Hepatocyte (in vitro differentiated cells): ENCODE measurements at regions not wholly inside any gene's neighbourhood (a gene's known extent, or its start where the extent isn't known, plus 50 kb on each side); places are given as distances from the start of the nearest gene placed in this dataset.
A peak's percentile ranks its signal among the peaks of the same experiment; 100 is the strongest.

Source experiments
- DNase-seq: peaks from one replicate; pipeline ENCODE4 v3.0.0-alpha.2; 2016; ENCODE audit warnings: low spot score
- H2AFZ ChIP-seq: fragments of 200-600 bp; sonication (generic); 2 replicates; pipeline ENCODE4 v1.6.0; 2016; ENCODE audit warnings: antibody characterized with exemption, mild to moderate bottlenecking
- H3K27ac ChIP-seq: fragments of 200-600 bp; sonication (generic); 2 replicates; pipeline ENCODE4 v1.5.1; 2016; ENCODE audit warnings: mild to moderate bottlenecking
- H3K27me3 ChIP-seq: fragments of 200-600 bp; sonication (generic); 2 replicates; pipeline ENCODE4 v1.6.1; 2016
- H3K36me3 ChIP-seq: fragments of 200-600 bp; sonication (generic); replicated peaks from 2 replicates; pipeline ENCODE4 v1.5.1; 2016; ENCODE audit warnings: low read depth; ENCODE audit not compliant: insufficient read depth
- H3K4me1 ChIP-seq: fragments of 200-600 bp; sonication (generic); 2 replicates; pipeline ENCODE4 v1.5.1; 2016; ENCODE audit warnings: mild to moderate bottlenecking, moderate library complexity; ENCODE audit not compliant: insufficient read depth
- H3K4me2 ChIP-seq: fragments of 200-600 bp; sonication (generic); 2 replicates; pipeline ENCODE4 v1.6.0; 2016
- H3K4me3 ChIP-seq: fragments of 200-600 bp; sonication (generic); 2 replicates; pipeline ENCODE4 v1.5.1; 2016; ENCODE audit warnings: mild to moderate bottlenecking
- H3K79me2 ChIP-seq: fragments of 200-600 bp; sonication (generic); 2 replicates; pipeline ENCODE4 v1.6.0; 2017; ENCODE audit warnings: mild to moderate bottlenecking
- H3K9me2 ChIP-seq: fragments of 200-600 bp; sonication (generic); replicated peaks from 2 replicates; pipeline ENCODE4 v1.6.0; 2017; ENCODE audit warnings: mild to moderate bottlenecking; ENCODE audit not compliant: insufficient read depth
- H3K9me3 ChIP-seq: fragments of 200-600 bp; sonication (generic); 2 replicates; pipeline ENCODE4 v1.5.1; 2016; ENCODE audit warnings: low read depth, mild to moderate bottlenecking
- H4K20me1 ChIP-seq: fragments of 200-600 bp; sonication (generic); 2 replicates; pipeline ENCODE4 v1.6.0; 2016; ENCODE audit warnings: mild to moderate bottlenecking; ENCODE audit not compliant: insufficient read depth, poor library complexity, severe bottlenecking
- EZH2 ChIP-seq: fragments of 200-600 bp; sonication (generic); IDR thresholded peaks from 2 replicates; pipeline ENCODE4 v1.6.1; 2016; ENCODE audit warnings: antibody characterized with exemption, mild to moderate bottlenecking, borderline replicate concordance
- EZH2phosphoT487 ChIP-seq: fragments of 200-600 bp; sonication (generic); IDR thresholded peaks from one replicate; pipeline ENCODE4 v1.6.1; 2018; ENCODE audit warnings: antibody characterized with exemption, mild to moderate bottlenecking, low read depth, moderate library complexity; ENCODE audit not compliant: unreplicated experiment, severe bottlenecking
- WGBS: methylation state at CpG from one replicate; pipeline ENCODE4 v1.1.6; 2016; ENCODE audit warnings: low lambda C conversion rate; ENCODE audit errors: missing lambda C conversion rate; 5-methylcytosine and 5-hydroxymethylcytosine counted together
- TF ChIP-seq, protein P1 (sequence below): fragments of 200-600 bp; sonication (generic); IDR thresholded peaks from 2 replicates; pipeline ENCODE4 v1.5.1; 2016; ENCODE audit warnings: antibody characterized with exemption, mild to moderate bottlenecking; ENCODE audit not compliant: poor library complexity

DNA sequence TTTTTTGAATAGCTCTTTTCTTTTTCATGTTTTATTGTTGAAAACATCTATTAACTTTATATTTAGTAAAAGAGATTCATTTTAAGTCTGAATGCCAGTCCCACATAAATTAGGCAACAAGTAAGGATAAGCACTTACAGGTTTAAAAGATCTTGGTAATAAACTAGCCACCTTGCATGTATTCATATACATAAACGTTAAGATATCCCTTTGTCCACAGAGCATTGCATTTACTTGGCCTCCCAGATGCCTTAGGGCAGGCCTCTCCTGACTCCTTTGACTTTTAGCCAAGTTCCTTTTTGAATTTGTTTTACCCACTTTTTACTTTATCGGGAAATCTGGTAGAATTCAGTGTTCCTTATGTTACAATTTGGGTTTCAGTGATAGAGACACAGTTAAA, 331.7 kb downstream of the ETNK1 start:
- WGBS = 62% methylated on average over 2 of the region's 2 CpGs
- no peak overlapping the region for H3K4me3 ChIP-seq

DNA sequence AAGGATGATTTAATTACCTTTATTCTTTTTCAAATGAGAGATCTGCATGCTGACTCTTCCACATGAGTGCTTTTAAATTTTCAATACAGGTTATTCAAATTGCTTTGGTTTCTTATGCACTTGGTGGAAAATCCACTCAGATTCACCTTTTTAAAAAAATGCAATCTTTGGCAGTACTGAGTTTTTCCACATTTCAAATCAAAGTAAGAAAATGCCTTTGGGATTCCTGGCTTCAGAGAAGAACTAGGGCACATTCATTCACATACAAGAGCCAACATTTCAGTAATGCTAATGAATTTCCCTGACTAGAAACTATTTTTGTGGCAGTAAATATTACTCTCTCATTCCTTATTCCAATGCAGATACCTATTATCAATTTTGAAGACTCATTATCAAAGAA, 342.2 kb downstream of the ETNK1 start:
- Histone ChIP-seq H3K27me3 (no peaks in the 10 kb centered on the region), H3K4me1 (no peaks in the 10 kb centered on the region), H2AFZ (no peak overlapping the region), H4K20me1 (no peaks in the 10 kb centered on the region), H3K27ac (no peak overlapping the region), H3K4me2 (no peak overlapping the region), H3K9me3 (no peaks in the 10 kb centered on the region), H3K36me3 (no peaks in the 10 kb centered on the region), H3K4me3 (no peak overlapping the region), H3K9me2 (no peaks in the 10 kb centered on the region), H3K79me2 (no peaks in the 10 kb centered on the region)
- DNase-seq = no peak
- no peak for TF ChIP-seq EZH2
- no peak for TF ChIP-seq EZH2phosphoT487
- TF ChIP-seq, protein P1, sequence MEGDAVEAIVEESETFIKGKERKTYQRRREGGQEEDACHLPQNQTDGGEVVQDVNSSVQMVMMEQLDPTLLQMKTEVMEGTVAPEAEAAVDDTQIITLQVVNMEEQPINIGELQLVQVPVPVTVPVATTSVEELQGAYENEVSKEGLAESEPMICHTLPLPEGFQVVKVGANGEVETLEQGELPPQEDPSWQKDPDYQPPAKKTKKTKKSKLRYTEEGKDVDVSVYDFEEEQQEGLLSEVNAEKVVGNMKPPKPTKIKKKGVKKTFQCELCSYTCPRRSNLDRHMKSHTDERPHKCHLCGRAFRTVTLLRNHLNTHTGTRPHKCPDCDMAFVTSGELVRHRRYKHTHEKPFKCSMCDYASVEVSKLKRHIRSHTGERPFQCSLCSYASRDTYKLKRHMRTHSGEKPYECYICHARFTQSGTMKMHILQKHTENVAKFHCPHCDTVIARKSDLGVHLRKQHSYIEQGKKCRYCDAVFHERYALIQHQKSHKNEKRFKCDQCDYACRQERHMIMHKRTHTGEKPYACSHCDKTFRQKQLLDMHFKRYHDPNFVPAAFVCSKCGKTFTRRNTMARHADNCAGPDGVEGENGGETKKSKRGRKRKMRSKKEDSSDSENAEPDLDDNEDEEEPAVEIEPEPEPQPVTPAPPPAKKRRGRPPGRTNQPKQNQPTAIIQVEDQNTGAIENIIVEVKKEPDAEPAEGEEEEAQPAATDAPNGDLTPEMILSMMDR = no peak

More for the DNA sequence above, 331.7 kb downstream of the ETNK1 start:
- H3K36me3 ChIP-seq = no peaks in the 10 kb centered on the region
- no peak overlapping the region for H3K4me2 ChIP-seq
- no peak for TF ChIP-seq EZH2
- TF ChIP-seq, protein P1 = no peak
- no peak for TF ChIP-seq EZH2phosphoT487
- H3K27me3 ChIP-seq = no peaks in the 10 kb centered on the region
- no peaks in the 10 kb centered on the region for H4K20me1 ChIP-seq
- DNase-seq = no peak
- H3K4me1 ChIP-seq = no peaks in the 10 kb centered on the region
- no peak overlapping the region for H3K27ac ChIP-seq
- H3K79me2 ChIP-seq = no peaks in the 10 kb centered on the region
- no peaks in the 10 kb centered on the region for H3K9me2 ChIP-seq
- no peaks in the 10 kb centered on the region for H3K9me3 ChIP-seq
- no peak overlapping the region for H2AFZ ChIP-seq

DNA sequence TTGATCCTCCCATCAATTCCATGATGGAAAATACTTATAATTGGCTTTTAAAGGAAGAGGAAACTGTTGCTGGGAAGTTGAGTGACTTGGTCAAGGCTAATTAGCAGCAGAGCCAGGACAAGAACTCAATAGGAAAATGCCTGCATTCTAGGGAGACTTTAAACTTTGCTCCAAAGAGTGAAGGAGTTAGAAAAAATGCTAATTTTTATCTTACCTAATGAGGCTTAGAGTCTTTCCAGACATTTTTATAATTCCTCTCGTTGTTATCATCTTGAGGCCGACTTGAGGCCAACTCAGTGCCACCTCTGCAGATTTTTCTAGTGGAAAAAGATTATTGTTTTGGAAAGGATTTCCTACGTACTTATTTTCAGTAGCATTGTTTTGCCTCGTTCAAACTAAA, 344.6 kb downstream of the ETNK1 start:
- Histone ChIP-seq H3K4me1 (no peaks in the 10 kb centered on the region), H3K36me3 (no peaks in the 10 kb centered on the region), H3K9me3 (no peaks in the 10 kb centered on the region), H3K27me3 (no peaks in the 10 kb centered on the region), H4K20me1 (no peaks in the 10 kb centered on the region), H3K27ac (no peak overlapping the region), H3K9me2 (no peaks in the 10 kb centered on the region), H3K79me2 (no peaks in the 10 kb centered on the region), H3K4me3 (no peak overlapping the region), H3K4me2 (no peak overlapping the region), H2AFZ (no peak overlapping the region)
- 59% methylated on average over 4 of the region's 4 CpGs for WGBS
- DNase-seq = no peak
- TF ChIP-seq EZH2phosphoT487 = no peak
- no peak for TF ChIP-seq EZH2
- TF ChIP-seq, protein P1 = no peak

DNA sequence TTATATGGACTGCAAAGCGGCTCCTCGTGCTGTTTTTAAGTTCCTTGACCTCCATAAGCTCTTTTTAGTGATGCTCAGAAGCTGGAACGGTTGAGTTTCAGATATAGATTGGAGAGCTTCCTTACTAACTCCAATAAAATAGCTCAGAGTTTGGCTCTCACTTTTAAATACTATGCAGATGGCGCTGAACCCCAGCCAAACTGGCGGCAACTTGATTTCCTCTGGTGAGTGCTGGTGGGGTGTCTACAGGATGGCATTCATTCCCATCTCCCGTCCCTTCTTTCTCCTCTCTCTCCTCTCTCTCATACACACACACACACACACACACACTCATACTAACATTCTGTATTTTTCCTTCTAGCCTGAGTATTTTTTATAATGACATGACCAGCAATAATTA, 346.3 kb downstream of the ETNK1 start:
- Histone ChIP-seq H3K27me3 (no peaks in the 10 kb centered on the region), H3K4me1 (no peaks in the 10 kb centered on the region), H2AFZ (no peak overlapping the region), H3K79me2 (no peaks in the 10 kb centered on the region), H3K4me3 (no peak overlapping the region), H3K9me3 (no peaks in the 10 kb centered on the region), H3K9me2 (no peaks in the 10 kb centered on the region), H3K36me3 (no peaks in the 10 kb centered on the region), H3K4me2 (peak overlapping the region; percentile 29), H4K20me1 (no peaks in the 10 kb centered on the region), H3K27ac (peak overlapping the region; percentile 29)
- TF ChIP-seq EZH2phosphoT487 (no peak), EZH2 (no peak)
- TF ChIP-seq, protein P1 = no peak
- 89% methylated on average over 6 of the region's 6 CpGs for WGBS
- DNase-seq = no peak
